Skin epidermis (tissue), 12 donors: ENCODE measurements at regions not wholly inside any gene's neighbourhood (a gene's known extent, or its start where the extent isn't known, plus 50 kb on each side); places are given as distances from the start of the nearest gene placed in this dataset.
"Not testable (repeated sequence)": the region's sequence is repeated elsewhere in the genome, so short reads cannot be mapped to it uniquely, and the experiment has no call there.

Source experiments
- H3K27ac ChIP-seq, 21 experiments: fragments of 200-600 bp; sonication (generic) in 11 of 21; one replicate each; pipeline ENCODE4 v1.5.0; 2020; ENCODE audit warnings: mild to moderate bottlenecking in 3 of 21, inconsistent platforms in 2 of 21, moderate library complexity in 2 of 21
- H3K4me3 ChIP-seq, 7 experiments: fragments of 200-600 bp; sonication (generic) in 2 of 7; one replicate each; pipeline ENCODE4 v1.5.0; 2020; ENCODE audit warnings: inconsistent platforms in 2 of 7, mild to moderate bottlenecking in 2 of 7, moderate library complexity in 1 of 7

DNA sequence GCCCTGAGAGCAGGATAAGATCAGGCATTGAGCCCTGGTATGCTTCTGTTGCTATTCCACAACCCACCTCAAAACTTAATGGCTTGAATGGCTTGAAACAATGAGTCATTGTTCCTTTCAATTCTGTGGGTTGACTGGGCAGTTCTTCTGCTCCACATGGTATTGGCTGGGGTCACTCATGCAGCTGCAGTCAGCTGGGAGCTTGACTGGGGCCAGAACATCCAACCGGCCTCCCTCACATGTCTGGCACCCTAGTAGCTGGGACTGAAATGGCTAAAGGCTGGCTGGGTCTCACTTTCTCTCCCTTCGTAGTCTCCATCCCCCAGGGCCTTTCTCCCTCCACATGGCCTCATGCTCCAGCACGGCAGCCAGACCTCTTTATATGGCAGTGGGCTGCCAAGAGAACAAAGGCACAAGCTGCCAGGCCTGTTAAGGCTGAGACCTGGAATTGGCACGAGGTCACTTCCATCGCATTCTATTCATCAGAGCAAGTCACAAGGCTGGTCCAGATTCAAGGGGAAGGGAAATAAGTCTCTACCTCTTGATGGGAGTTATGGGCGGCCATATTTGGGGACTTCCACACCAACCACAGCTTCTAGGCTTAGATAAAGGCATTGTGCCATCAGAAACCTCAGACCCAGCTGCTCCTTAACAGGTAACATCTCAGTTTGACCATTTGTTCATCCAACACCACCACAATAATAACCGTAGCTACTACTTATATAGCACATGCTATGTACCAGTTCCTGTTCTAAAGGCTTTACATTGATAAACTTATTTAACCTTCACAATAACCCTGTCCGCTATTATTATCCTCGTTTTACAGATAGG, 159.7 kb upstream of the ATP6AP2 start:
- Histone ChIP-seq H3K4me3 (no peak overlapping the region), H3K27ac (no peak overlapping the region)

DNA sequence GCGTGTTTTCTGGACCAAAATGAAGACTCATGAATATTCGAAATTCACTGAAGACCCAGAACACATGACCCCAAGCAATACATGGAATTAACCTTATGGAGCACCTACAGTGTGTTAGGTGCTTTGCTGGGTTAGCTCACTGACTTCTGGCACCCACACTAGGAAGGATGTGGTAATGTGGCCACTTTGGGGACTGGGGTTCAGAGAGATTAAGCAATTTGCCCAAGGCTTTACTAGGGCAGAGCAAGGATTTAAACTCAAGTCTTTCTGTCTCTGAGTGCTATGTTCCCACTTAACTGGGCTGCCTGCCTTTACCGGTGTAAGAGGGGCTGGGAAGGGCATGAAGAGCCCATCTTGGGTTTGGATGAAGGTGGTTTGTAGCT, 162.0 kb upstream of the ATP6AP2 start:
- Histone ChIP-seq H3K4me3 (no peak overlapping the region), H3K27ac (no peak overlapping the region)

DNA sequence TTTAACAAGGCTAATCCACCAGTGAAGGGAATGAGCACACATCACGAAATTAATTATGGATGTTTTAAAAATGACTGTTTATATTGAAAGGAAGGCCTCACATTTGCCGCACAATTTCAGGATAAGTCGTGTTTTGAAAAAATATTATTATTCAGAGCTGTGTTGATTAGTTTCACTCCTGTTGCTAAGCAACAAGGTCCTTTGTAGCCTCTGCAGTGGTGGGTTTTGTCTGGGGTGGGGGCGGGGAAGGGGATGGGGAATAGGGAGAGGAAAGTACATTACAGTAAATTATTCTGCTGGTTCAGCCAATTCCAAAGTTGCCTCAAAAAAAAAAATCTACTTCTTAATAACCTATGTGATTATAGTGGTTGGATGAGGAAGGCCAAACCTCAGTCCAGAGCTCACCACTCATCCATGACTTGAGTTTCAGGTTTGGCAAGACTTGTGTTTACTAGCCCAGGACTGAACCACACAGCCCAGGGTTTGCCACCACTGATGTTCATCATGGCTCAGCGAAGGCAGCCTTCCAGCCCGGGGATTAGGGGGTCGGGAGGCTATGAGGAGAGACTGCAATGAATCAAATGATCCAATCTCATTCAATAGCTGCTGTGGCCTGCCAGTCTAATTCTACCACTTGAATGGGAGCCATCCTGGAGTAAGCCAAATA, 162.5 kb upstream of the ATP6AP2 start:
- H3K27ac ChIP-seq, result no peak overlapping the region
- no peak overlapping the region for H3K4me3 ChIP-seq

DNA sequence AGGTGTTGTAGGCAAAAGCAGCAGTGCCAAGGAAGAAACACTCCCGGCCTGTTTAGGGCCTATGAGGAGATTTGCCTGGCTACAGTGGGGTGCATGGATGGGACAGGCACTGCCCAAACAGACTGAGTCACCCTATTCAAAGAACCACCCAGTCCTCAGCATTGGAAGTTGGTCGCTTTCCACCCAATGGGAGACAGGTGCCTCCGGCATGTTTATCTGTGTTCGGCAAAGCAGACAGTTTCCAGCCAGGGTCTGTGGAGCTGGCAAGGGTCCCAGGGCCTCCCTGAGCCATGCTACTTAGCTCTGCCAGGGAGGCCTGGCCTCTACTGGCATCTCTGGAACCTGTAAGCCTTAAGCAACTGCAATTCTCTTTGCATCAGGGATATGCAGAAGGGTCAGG, 165.1 kb upstream of the ATP6AP2 start:
- Histone ChIP-seq H3K4me3 (no peak overlapping the region), H3K27ac (no peak overlapping the region)

DNA sequence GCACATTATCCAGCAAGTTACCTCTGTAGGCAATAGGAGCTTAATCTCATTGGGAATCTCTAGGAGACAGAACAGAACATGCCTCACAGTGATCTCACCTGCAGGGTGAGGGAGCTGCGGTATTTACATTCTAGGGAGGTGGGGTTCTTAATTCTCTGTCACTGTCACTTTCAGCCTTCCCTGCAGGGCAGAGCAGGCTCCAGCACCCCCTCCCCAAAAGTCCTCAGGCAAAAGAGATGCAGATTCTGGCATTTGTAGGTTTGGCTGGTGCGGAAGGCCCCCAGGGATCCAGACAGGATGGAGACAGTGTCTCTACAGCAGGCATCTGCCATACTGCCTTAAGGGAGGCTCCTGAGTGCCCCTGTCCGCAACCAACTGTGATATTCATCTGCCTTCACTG, 166.4 kb upstream of the ATP6AP2 start:
- Histone ChIP-seq H3K27ac (no peak overlapping the region), H3K4me3 (no peak overlapping the region)

DNA sequence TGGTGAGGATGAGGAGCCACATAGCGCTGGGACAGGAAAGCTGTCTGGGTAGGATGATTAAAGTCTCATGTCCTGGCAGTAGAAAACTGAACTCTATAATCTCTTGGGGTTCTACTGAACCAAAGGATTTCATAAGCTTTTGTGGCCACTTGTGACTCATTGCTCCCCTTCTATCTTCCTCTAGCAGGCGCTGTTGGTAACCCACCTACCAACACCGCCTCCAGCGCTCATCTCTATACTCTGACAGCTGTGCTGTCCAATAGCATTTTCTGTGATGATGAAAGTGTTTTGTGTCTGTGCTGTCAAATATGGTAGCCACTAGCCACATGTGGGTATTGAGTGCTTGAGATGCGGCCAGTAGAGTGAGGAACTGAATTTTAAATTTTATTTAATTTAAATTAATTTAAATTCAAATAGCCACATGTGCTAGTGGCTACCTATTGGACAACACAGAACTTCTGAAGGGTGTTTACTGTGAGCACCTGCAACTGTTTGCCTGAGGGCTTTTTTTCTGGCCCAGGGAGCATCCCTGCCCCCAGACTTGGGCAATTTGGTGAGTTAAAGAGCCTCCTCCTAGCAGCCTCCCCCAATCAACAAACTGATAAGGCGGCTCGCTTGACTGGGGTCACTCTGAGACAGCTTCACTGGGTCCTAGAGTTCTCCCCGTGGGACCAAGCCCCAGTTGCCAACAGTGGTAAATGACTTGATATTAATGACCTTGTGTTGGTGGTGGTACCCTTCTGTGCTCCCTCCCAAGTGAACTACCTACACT, 169.2 kb upstream of the ATP6AP2 start:
- no peak overlapping the region for H3K27ac ChIP-seq
- no peak overlapping the region for H3K4me3 ChIP-seq

DNA sequence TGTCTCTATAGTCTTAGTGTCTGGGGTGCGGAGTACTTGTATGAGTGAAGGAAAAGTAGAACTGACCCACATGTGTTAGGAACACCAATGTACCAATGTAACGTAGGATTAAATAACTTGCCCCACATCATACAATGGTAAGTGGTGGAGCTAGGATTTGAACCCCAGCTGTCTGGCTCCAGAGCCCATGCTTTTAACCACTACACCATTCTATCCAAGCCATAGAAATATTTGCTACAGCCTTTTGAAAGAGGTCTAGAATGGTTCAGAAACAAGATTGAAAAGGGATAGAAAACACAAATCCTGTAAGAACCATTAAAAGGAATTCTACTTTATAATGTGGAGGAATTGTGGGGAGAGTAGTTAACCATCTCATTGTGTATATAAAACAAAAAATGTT, 169.9 kb upstream of the ATP6AP2 start:
- H3K27ac ChIP-seq, result no peak overlapping the region
- no peak overlapping the region for H3K4me3 ChIP-seq

DNA sequence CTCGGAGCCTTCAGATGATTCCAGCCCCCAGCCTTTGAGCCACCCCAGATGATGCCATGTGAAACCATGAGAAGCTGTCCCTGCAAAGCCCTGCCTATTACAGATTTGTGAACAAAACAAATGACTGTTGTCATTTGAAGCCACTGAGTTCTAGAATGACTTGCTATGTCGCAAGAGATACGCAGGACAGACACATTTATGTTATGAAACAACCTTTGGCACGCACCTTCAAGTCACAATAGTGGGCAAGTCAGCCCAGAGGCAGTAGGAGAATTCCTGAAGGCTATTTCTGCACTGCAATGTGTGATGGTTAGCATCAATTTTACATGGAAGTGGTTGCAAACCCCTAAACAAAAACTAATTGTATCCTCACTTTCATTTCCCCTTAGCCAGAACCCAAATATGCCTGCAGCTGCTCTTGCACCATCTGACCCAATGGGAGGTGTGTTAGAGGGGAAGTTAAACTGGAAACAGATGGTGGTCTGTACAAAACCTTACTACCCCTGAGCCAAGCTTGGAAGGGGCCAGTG, 174.4 kb upstream of the ATP6AP2 start:
- Histone ChIP-seq H3K4me3 (no peak overlapping the region), H3K27ac (no peak overlapping the region)

DNA sequence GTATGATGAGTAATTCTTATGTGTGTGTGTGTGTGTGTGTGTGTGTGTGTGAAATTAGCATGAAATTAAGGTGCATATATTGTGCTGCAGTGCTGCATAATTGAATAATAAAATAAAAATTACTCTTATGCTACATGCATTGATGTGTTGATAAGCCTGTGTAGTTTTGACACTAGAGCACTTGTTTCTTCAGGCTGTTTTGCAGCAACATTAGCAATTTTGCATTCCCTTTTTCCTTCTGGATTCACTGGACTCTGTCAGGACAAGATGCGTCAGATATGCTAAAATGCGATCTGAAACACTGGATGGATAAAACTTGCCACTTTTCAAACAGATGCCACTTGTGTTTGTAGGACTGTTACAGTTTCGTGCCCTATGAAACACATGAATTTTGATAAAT, 175.4 kb upstream of the ATP6AP2 start:
- Histone ChIP-seq H3K4me3 (no peak overlapping the region), H3K27ac (no peak overlapping the region)

DNA sequence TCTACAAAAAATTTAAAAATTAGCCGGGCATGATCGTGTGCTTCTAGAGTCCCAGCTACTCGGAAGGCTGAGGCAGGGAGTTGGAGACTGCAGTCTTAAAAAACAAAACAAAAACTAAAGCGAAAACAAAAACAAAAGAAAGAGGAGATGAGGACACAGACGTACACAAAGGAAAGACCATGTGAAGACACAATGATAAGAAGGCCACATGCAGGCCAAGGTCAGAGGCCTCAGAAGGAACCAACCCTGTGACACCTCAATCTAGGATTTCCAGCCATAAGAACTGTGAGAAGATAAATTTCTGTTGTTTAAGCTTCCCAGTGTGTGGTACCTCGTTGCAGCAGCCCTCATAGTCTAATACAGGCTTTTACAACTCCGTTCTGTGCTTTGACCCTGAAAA, 177.0 kb upstream of the ATP6AP2 start:
- no peak overlapping the region for H3K4me3 ChIP-seq
- H3K27ac ChIP-seq, result no peak overlapping the region

DNA sequence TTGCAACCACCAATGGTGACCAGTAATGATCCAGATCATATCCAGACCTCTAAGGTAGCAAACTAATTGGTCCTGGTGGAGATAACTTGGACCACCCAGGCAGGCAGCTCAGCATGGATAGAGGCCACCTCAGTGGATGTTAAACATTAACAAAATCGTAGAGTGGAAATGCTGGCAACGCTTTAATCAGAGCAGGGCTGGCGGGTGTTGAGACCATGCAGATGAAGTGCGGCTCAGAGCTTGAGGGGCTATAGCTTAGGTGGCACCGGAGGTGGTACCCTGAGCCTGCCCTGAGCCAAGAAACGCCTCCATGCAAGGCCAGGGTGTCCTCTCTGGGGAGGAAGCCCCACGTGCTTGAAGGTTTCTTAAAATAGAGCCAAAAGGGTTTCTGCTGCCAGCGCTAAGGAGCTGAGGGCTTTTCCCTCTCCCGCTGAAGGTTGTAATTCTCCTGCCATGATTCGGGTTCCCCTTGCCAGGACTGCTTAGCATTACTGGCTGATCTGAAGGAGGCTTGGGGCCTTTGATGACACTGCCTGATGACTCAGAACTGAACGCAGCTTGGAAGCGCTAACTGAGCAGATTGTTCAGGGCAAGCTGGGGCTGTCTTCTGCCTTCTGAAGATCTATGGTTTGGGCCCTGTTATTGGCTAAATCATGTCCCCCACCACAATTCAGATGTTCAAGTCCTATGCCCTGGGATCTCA, 177.8 kb upstream of the ATP6AP2 start:
- Histone ChIP-seq H3K27ac (no peak overlapping the region), H3K4me3 (no peak overlapping the region)

DNA sequence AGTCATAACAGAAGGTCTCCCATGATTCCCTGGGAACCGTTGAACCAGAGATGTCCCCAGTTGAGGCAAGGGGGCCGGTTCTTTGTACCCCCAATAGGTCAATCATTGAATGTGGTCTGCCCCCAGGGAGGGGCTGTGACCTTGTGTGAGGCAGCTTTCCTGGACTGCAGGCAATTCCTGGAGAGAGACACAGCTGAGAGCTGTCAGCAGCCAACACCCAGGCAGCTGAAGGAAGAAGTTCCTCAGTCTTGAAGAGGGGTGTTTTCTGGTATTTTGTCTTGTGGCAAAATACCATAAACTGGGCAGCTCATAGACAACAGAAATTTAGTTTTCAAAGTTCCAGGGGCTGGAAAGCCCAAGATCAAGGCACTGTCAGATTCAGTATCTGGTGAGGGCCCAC, 185.7 kb upstream of the ATP6AP2 start:
- no peak overlapping the region for H3K4me3 ChIP-seq
- no peak overlapping the region for H3K27ac ChIP-seq

DNA sequence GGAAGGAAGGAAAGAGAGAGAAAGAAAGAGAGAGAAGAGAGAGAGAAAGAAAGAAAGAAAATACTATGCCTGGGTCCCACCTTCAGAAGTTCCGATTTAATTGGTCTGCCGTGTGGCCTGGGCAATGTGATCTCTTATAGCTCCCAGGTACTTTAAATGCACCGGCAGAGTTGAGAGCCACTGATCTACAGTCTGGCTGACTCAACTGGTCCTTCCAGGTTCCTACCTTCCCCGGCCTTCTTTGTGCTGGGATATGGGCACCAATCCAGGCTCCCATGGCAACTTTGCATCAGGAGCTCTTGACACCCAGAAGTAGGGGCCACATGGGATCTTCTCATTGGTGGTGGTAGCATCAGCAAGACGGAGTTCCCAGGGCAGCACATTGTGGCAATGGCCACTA, 186.5 kb upstream of the ATP6AP2 start:
- Histone ChIP-seq H3K4me3 (no peak overlapping the region), H3K27ac (no peak overlapping the region)

DNA sequence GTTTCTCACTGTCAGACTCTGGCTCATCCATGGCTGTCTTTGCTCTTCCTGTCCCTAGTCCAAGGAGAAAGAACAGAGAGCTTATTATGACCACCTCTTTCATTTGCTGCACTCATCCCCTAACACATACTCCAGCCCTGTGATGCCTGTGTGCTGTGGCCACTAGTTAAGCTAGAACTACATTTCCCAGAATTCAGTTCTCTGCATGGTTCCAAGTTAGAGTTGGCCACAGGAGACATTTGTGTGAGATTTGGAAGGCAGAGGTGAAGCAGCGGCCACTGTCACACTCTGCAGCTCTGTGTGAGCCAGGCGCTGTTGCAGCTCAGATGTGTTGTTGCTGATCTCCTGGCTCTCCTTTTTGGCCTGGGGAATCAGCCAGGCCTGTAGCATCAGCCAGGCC, 188.2 kb upstream of the ATP6AP2 start:
- H3K27ac ChIP-seq, result no peak overlapping the region

DNA sequence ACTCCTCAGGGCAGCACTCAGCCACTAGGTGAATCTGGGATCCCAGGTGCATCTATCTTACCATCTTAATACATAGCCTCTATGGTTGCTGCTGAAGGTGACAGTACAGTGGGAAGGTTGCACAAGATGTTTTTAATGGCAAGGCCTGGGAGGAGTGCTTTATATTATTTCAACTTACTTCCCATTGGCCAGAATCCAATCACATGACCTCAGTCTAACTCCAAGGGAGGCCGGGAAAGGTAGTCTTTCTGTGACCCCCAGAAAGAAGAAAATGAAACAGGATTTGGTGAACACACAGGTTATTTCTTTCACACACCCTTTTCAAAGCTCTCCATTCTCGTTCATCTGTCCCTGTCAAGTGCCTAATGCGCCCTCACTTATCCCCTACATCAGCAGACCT, 189.1 kb upstream of the ATP6AP2 start:
- H3K4me3 ChIP-seq, result no peak overlapping the region
- H3K27ac ChIP-seq, result no peak overlapping the region

More for the DNA sequence above, 188.2 kb upstream of the ATP6AP2 start:
- no peak overlapping the region for H3K4me3 ChIP-seq

DNA sequence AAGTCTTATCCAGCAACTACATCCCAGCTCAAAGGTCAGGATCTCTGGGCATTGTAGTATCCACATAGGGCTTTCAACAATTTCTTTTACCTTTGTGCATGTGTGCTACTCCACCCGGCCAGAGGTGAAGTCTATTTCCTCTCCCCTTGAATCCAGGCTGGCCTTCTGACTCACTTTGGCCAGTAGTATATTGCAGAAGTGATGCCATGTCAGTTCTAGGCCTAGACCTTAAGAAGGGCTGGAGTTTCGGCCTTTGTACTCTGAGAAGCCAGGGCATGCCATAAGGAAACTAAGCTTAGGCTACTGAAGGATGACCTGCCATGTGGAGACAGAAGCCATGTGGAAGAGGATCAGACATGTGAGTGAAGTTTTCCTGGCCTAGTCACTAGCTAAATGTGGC, 191.2 kb upstream of the ATP6AP2 start:
- no peak overlapping the region for H3K27ac ChIP-seq
- no peak overlapping the region for H3K4me3 ChIP-seq

DNA sequence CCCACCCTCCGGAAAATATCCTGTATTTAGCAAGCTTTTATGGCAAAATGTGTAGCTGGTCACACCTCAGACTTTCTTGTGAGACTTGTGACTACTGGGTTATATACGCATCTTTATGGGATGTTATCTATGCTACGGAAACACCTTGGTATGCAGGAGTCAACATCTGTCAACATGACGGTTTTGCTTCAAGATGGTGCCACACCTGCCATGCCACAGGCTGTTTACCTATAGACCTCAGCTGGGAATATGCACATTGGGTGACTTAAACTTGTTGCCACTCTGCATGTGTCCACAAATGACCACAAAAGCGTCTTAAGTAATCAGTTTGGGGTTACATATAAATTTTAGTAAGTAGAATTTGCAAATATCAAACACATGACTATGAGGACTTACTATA, 192.3 kb upstream of the ATP6AP2 start:
- H3K27ac ChIP-seq, result no peak overlapping the region
- H3K4me3 ChIP-seq, result no peak overlapping the region

DNA sequence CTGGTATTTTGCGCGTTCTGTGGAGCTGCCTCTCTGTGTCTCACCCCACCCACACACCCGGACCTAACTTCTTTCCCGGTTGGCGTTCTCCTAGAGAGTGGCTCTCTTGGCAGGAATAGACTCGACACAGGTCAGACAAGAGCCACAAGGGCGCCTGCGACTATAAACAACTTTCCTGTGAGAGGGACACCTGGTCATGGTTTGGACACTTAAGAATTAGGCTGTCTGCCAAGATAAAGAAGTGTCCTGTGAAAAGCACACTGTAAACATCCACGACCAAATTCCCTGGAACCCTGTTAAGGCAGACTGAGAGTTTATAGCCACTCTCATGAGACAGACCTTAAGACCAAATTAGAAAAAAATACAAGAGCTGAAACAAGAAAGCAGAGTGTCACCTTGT, 192.9 kb upstream of the ATP6AP2 start:
- not testable (repeated sequence) for H3K4me3 ChIP-seq, H3K27ac ChIP-seq

DNA sequence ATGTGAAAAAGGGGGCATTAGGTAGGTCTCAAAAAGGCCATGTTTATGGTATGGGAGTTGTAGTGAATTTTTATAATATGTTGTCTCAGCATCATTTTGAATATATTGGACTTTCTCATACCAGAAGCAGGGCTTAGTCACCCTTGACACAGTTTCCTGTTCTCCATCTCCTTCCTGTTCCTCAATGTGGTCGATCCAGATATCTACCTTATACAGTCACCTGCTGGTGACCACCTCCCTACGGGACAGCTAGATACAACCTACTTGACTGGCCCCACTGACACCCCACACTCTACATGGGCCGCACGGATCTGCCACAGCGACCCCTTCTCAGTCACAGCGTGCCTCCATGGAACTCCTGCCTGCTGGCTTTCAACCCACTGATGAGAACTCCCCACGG, 193.5 kb upstream of the ATP6AP2 start:
- not testable (repeated sequence) for H3K4me3 ChIP-seq, H3K27ac ChIP-seq

DNA sequence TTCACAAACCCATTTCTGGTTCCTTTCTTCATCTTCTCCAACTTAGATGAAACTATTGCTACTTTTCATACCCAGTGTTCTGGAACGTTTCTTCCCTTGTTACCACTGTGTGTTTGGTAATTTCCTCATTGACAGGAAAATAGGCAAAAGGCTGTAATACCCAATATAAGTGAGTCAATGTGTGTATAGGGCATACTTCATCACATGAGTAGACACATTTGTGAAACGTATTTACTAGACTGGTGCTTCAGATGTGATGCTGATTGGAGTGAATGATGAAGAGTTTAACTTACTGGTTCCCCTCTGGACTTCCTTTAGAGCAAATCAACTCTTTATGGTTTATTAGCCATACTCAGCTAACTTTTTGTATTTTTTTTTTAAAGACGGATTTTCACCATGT, 195.1 kb upstream of the ATP6AP2 start:
- Histone ChIP-seq H3K4me3 (no peak overlapping the region), H3K27ac (no peak overlapping the region)
